ENCODE measurements at regions not wholly inside any gene's neighbourhood (a gene's known extent, or its start where the extent isn't known, plus 50 kb on each side); places are given as distances from the start of the nearest gene placed in this dataset.

GRCh38 chr6:88377976-88378568 lies 211.9 kb upstream of the CNR1 start:
- no peak for TF ChIP-seq CTCF (IDR thresholded peaks at IDR 0.05)
- TF ChIP-seq POLR2A (IDR thresholded peaks at IDR 0.05) = no peak

Data from Peyer's patch (tissue), 4 donors.